ENCODE measurements at regions not wholly inside any gene's neighbourhood (a gene's known extent, or its start where the extent isn't known, plus 50 kb on each side); places are given as distances from the start of the nearest gene placed in this dataset.

DNA sequence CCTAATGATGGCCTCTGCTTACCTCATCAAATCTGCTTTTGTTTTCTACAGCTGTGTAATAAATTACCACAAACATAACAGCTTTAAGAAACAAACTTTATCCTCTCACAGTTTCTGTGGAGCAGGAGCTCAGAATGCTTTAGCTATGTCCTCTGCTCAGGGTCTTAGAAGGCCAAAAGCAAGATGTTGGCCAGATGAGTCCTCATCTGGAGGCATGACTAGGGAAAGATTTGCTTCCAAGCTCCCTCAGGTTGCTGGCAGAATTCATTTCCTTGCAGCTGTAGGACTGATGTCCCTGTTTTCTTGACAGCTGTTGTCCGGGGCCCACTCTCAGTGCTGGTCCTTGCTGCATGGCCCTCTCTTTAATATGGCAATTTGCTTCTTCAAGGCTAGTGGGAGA lies 116.7 kb upstream of the PDE5A start:
- TF ChIP-seq ZNF76 (CRISPR knock-in tag; IDR thresholded peaks at IDR 0.05; ENCODE audit: borderline replicate concordance) (no peak), SNAPC5 (CRISPR knock-in tag; IDR thresholded peaks at IDR 0.05) (no peak), ZNF354B (CRISPR knock-in tag; IDR thresholded peaks at IDR 0.05) (no peak), SP2 (IDR thresholded peaks at IDR 0.05; ENCODE audit: extremely low read depth, low read depth, low read length, poor library complexity, severe bottlenecking) (no peak)
- TF ChIP-seq, protein P1, sequence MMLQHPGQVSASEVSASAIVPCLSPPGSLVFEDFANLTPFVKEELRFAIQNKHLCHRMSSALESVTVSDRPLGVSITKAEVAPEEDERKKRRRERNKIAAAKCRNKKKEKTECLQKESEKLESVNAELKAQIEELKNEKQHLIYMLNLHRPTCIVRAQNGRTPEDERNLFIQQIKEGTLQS (IDR thresholded peaks at IDR 0.05): no peak
- TF ChIP-seq, protein P1 (CRISPR knock-in tag; conservative IDR thresholded peaks at IDR 0.05): no peak
- TF ChIP-seq, protein P2, sequence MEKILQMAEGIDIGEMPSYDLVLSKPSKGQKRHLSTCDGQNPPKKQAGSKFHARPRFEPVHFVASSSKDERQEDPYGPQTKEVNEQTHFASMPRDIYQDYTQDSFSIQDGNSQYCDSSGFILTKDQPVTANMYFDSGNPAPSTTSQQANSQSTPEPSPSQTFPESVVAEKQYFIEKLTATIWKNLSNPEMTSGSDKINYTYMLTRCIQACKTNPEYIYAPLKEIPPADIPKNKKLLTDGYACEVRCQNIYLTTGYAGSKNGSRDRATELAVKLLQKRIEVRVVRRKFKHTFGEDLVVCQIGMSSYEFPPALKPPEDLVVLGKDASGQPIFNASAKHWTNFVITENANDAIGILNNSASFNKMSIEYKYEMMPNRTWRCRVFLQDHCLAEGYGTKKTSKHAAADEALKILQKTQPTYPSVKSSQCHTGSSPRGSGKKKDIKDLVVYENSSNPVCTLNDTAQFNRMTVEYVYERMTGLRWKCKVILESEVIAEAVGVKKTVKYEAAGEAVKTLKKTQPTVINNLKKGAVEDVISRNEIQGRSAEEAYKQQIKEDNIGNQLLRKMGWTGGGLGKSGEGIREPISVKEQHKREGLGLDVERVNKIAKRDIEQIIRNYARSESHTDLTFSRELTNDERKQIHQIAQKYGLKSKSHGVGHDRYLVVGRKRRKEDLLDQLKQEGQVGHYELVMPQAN (IDR thresholded peaks at IDR 0.05; ENCODE audit: borderline replicate concordance): no peak

All from K562 (cell line).